ENCODE measurements at regions not wholly inside any gene's neighbourhood (a gene's known extent, or its start where the extent isn't known, plus 50 kb on each side); places are given as distances from the start of the nearest gene placed in this dataset.

- no peak for TF ChIP-seq CTCF (IDR thresholded peaks at IDR 0.05; ENCODE audit: low read depth, low read length)
- H3K4me1 ChIP-seq (ENCODE audit: low read depth) = no peaks in the 10 kb centered on the region
- no peak overlapping the region for H3K27ac ChIP-seq
- no peaks in the 10 kb centered on the region for H3K9me3 ChIP-seq (ENCODE audit: low read depth)
- H3K36me3 ChIP-seq = no peaks in the 10 kb centered on the region
- H3K27me3 ChIP-seq = no peaks in the 10 kb centered on the region
- DNase-seq (ENCODE audit: low read depth in 1 of 2, low spot score in 1 of 2) = no peak
- H3K4me3 ChIP-seq = no peak overlapping the region
Measured at GRCh38 chr12:28771968-28772367, 377.1 kb upstream of the FAR2 start.

- Histone ChIP-seq H3K4me3 (no peak overlapping the region), H3K27me3 (no peaks in the 10 kb centered on the region), H3K27ac (no peak overlapping the region), H3K9me3 (ENCODE audit: low read depth) (no peaks in the 10 kb centered on the region), H3K36me3 (no peaks in the 10 kb centered on the region), H3K4me1 (ENCODE audit: low read depth) (no peaks in the 10 kb centered on the region)
- no peak for TF ChIP-seq CTCF (IDR thresholded peaks at IDR 0.05; ENCODE audit: low read depth, low read length)
- no peak for DNase-seq (ENCODE audit: low read depth in 1 of 2, low spot score in 1 of 2)
Measured at GRCh38 chr12:28775556-28775955, 373.5 kb upstream of the FAR2 start.

- no peak for DNase-seq (ENCODE audit: low read depth in 1 of 2, low spot score in 1 of 2)
- H3K4me1 ChIP-seq (ENCODE audit: low read depth) = no peaks in the 10 kb centered on the region
- H3K27me3 ChIP-seq = no peaks in the 10 kb centered on the region
- no peak for TF ChIP-seq CTCF (IDR thresholded peaks at IDR 0.05; ENCODE audit: low read depth, low read length)
- H3K27ac ChIP-seq = no peak overlapping the region
- H3K4me3 ChIP-seq = no peak overlapping the region
- H3K36me3 ChIP-seq = no peaks in the 10 kb centered on the region
- no peaks in the 10 kb centered on the region for H3K9me3 ChIP-seq (ENCODE audit: low read depth)
Measured at GRCh38 chr12:28776220-28776619, 372.9 kb upstream of the FAR2 start.

- Histone ChIP-seq H3K27ac (no peak overlapping the region), H3K9me3 (ENCODE audit: low read depth) (no peaks in the 10 kb centered on the region), H3K4me1 (ENCODE audit: low read depth) (no peaks in the 10 kb centered on the region), H3K27me3 (no peaks in the 10 kb centered on the region), H3K4me3 (no peak overlapping the region), H3K36me3 (no peaks in the 10 kb centered on the region)
- no peak for TF ChIP-seq CTCF (IDR thresholded peaks at IDR 0.05; ENCODE audit: low read depth, low read length)
- no peak for DNase-seq (ENCODE audit: low read depth in 1 of 2, low spot score in 1 of 2)
Measured at GRCh38 chr12:28776913-28777422, 372.1 kb upstream of the FAR2 start.

GRCh38 chr12:28777603-28778365, 371.3 kb upstream of the FAR2 start:
- H3K36me3 ChIP-seq = no peaks in the 10 kb centered on the region
- H3K27me3 ChIP-seq = no peaks in the 10 kb centered on the region
- no peak overlapping the region for H3K27ac ChIP-seq
- no peaks in the 10 kb centered on the region for H3K4me1 ChIP-seq (ENCODE audit: low read depth)
- no peak overlapping the region for H3K4me3 ChIP-seq
- H3K9me3 ChIP-seq (ENCODE audit: low read depth) = no peaks in the 10 kb centered on the region
- DNase-seq (ENCODE audit: low read depth in 1 of 2, low spot score in 1 of 2) = no peak
- TF ChIP-seq CTCF (IDR thresholded peaks at IDR 0.05; ENCODE audit: low read depth, low read length) = no peak
